HG03460 (cell line): ENCODE measurements at regions not wholly inside any gene's neighbourhood (a gene's known extent, or its start where the extent isn't known, plus 50 kb on each side); places are given as distances from the start of the nearest gene placed in this dataset.

Experiments used
- ATAC-seq: cut with Tn5 transposase; IDR thresholded peaks from one replicate; pipeline ENCODE4 v1.9.1; 2021; ENCODE audit not compliant: unreplicated experiment

GRCh38 chr14:48925184-48925583 lies 661.0 kb downstream of the RPS29 start:
- no peak for ATAC-seq

- ATAC-seq: no peak
Measured at GRCh38 chr14:48914921-48915320, 671.3 kb downstream of the RPS29 start.

- ATAC-seq: no peak
Measured at GRCh38 chr14:48914382-48914781, 671.8 kb downstream of the RPS29 start.

DNA sequence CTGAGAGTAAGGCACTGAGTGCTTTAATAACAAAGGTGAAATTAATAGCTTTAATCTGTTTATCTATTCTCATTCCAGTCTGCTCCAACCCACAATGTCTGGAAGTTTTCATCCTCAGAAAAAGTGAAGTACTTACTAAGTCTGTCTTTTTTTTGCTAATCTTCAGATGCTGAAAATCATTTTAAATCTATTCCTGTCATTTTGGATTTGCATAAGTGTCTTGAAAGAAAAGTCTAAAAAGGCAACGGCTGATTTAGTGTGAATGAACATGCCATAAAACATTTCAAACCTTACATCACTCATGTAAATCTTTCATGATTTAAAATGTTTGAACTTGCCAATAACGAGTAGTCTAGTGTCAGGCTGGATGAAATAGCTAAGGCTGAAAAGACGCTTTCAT lies 685.6 kb downstream of the RPS29 start:
- ATAC-seq: no peak

DNA sequence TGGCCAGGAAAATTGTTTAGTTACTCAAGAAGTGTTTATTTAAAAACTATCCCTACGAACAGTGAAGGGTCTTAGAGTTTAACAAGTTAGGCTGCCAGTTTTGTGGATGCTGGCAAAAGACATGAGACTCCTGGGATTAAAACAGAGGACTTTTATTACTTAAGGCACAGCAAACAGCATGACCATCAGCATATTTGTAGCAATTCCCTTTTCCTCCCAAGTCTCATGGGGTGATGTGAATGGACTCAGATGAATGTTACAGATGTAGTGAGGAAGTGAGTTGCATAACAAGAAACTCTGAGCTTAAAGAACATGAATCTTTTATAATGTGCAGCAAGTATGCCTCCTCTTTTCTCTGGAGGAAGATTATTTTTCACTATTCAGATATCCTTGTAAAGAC lies 695.8 kb downstream of the RPS29 start:
- ATAC-seq: no peak

- ATAC-seq: no peak
Measured at GRCh38 chr14:48876806-48877340, 709.3 kb downstream of the RPS29 start.

DNA sequence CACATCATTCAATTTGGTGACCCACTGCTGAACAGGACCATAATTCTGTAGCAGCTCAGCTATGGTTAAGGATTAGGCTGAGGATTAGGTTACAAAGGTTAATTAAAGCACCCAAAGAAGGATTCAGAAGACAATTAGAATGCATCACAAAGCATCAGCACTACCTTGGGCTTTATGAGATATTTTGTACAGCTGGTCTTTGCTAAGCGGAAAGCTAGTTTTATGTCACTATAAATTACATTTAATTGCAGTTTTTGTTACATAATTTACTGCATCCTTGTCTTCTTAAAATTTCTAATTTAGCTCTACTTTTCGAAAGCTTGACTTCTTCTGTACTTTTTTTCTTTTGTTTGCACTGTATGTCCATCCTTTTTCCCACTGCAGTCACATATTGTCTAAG lies 711.5 kb downstream of the RPS29 start:
- no peak for ATAC-seq

GRCh38 chr14:48857366-48857765 lies 728.8 kb downstream of the RPS29 start:
- ATAC-seq: no peak

DNA sequence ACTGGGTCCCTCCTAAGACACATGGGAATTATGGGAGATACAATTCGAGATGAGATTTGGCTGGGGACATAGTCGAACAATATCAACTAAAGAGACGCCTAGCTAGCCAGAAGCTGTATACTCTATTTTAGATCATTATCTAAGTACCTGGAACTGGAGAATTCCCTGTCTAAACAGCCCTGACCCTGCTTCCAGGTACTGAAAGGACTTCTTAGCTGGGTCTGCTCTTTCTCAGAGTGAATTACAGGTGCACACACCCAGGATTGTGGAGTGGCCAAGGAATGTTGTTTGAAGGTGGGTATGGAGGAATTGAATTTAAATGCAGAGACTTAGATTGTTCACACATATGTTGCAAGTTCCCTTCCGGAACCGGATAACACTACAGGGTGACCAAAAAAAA lies 733.0 kb downstream of the RPS29 start:
- ATAC-seq: no peak

DNA sequence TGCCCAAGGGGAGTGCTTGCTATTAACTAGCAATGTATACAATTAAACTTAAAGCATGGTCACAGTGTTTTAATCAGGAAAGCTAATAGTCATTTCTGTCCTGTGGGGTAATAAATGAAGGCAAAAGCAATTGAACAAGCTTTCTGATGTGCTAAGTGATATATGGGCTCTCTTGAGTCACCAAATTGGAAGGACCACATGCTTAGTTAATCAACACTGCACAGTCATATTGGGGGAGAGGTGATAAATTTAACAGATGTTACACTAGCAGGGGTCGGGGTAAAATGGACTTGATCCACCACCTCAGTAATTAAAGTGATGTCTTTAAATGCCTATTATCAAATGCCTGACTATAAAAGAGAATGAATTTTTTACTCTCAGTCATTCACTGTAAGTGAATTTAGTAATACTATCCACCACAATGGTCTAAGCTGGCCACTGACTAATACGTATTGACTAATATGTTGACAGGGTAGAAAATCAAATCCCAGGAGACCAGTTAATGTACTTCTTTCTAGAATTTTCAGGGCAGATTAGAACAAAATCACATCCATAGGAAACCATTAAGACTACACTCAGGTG lies 736.3 kb downstream of the RPS29 start:
- no peak for ATAC-seq

DNA sequence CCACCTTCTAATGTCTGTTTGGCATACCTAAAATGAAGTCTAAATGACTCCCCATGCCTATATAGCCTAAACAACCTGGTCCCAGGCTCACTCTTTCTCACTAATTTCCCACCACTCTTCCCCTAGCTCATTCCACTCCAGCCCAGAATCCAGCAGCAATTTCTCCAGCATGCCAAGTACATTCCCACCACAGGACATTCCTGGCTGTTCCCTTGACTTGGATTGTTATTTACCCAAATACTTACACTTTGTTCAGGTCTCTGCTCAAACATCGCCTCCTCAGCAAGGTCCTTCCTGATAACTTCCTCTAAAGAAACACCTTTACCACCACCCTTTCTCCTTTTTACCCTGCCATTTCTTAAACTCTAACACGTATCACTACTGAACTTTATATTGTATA lies 743.4 kb downstream of the RPS29 start:
- no peak for ATAC-seq

GRCh38 chr14:48826058-48826457 lies 760.1 kb downstream of the RPS29 start:
- ATAC-seq: no peak

GRCh38 chr14:48814562-48814961 lies 771.6 kb downstream of the RPS29 start:
- ATAC-seq: no peak

- no peak for ATAC-seq
Measured at GRCh38 chr14:48805315-48805714, 780.9 kb downstream of the RPS29 start.

- ATAC-seq: no peak
Measured at GRCh38 chr14:48792376-48793024, 793.7 kb downstream of the RPS29 start.

DNA sequence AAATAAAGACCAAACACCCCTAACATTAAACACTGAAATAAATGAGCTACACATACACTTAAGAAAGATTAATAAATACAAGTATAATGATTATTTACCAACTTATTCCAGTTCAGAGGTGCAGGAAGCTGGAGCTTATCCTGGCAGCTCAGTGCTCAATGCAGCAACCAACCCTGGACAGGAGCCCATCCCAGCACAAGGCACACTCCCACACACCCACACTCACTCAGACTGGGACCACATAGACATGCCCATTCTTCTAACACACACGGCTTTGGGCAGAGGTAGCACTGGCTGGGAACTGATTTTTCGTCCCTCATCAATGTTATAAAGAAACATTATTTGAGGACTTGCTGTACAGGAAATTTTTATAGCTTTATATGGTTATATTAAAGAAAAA lies 797.4 kb downstream of the RPS29 start:
- ATAC-seq: no peak

DNA sequence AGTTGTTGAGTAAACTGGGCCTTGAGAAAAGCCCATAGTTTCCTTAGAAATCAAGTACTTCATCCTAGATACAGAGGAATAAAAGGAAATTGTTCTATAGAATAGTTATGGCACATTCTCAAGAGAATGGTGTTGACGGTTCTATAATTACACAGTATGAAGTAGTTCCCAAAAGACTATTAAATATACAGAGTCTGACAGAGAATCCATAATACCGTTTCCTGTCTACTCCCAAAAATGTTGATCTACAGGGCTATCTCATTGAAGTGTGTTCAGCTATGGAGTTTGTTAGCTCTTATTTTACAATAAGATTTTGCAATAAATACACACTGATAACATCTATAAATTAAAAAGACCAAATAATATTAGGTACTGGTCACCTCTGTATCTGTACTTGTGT lies 799.7 kb downstream of the RPS29 start:
- no peak for ATAC-seq

- no peak for ATAC-seq
Measured at GRCh38 chr14:48771717-48772116, 814.5 kb downstream of the RPS29 start.

DNA sequence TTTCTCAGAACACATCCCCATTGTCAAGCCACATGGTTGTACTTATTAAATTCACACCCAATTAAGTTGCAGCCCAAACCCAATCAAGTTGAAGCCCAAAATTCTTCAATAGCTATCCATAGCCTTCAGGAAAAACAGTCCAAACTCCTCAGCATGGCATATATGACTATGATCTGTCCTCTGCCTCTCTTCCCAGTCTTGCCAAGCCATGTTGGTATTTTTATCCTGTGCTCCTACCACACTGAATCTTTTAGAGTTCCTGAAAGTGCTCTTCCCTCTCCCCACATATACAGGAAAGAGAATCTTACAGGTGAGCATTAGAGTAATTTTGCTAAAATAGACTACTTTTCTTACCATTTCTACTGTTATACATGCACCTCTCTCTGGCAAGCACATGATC lies 834.9 kb downstream of the RPS29 start:
- no peak for ATAC-seq

- no peak for ATAC-seq
Measured at GRCh38 chr14:48748151-48748675, 838.0 kb downstream of the RPS29 start.

- ATAC-seq: no peak
Measured at GRCh38 chr14:48747561-48748089, 838.6 kb downstream of the RPS29 start.

DNA sequence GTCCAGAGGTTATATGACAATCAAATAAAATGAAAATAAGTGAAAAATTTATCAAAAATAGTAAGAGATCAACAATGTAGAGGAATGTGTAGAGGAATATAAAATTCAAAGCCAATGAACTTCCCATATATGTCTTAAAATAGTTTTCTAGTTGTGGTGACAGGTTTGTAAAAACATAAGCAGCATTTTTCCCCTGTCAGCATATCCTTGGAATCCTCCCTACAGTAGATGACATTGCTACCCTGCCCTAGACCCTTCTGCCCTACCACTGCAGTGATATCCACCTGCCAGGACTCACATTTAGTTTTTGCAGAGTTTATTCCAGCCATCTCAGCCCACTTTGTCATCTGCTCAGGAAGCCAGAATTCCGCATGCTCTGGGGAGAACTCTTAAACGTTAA lies 842.0 kb downstream of the RPS29 start:
- no peak for ATAC-seq
